ENCODE measurements at regions not wholly inside any gene's neighbourhood (a gene's known extent, or its start where the extent isn't known, plus 50 kb on each side); places are given as distances from the start of the nearest gene placed in this dataset.

GRCh38 chr16:79329166-79329521 is 271.4 kb downstream of the MAF start:
- no peak overlapping the region for H3K27ac ChIP-seq (ENCODE audit: low read depth, low read length)
- no peak overlapping the region for H4K91ac ChIP-seq (replicated peaks; ENCODE audit: insufficient read length, low read length)
- CTCF ChIA-PET (ENCODE audit: partially characterized antibody), result interaction anchor here (0.7 to 2.3 kb wide), 8 partner anchors 9 to 1689 kb away, joined by 3 to 8 read pairs (median 4); no protein-coding TSS in a partner anchor
- 87% methylated on average over 5 of the region's 5 CpGs; no CpG with 5 or more reads in 1 of the 2 experiments for WGBS, 2 experiments (ENCODE audit: extremely low coverage in 1 of 2, insufficient coverage in 1 of 2, insufficient read length in 1 of 2, insufficient replicate concordance in 2 of 2, low coverage in 1 of 2, low lambda C conversion rate in 2 of 2, missing lambda C conversion rate in 1 of 2)
- H3K79me1 ChIP-seq (ENCODE audit: low read depth, low read length), result no peaks in the 10 kb centered on the region
- H3K9ac ChIP-seq (replicated peaks in 1 of 4; ENCODE audit: extremely low read depth in 1 of 4, low read depth in 3 of 4, low read length in 3 of 4), result no peak overlapping the region
- no peak overlapping the region for H4K8ac ChIP-seq (ENCODE audit: extremely low read depth, insufficient read depth, low read length)
- H3K36me3 ChIP-seq (ENCODE audit: control insufficient read depth in 2 of 4, insufficient read depth in 4 of 4, low read length in 3 of 4), result no peaks in the 10 kb centered on the region
- peaks cover 5 to 24% (median 20%) of the 10 kb centered on the region in 4 experiments for H3K4me1 ChIP-seq (replicated peaks in 1 of 4; ENCODE audit: control insufficient read depth in 3 of 4, insufficient read depth in 4 of 4, low read length in 3 of 4)
- H2BK120ac ChIP-seq (replicated peaks; ENCODE audit: low read depth, low read length), result no peak overlapping the region
- no peak overlapping the region for H2BK15ac ChIP-seq (ENCODE audit: low read length)
- H2BK20ac ChIP-seq (ENCODE audit: low read length), result no peak overlapping the region
- H3K4ac ChIP-seq (replicated peaks; ENCODE audit: insufficient read length, low read depth, low read length), result no peak overlapping the region
- H3K9me3 ChIP-seq (ENCODE audit: insufficient read depth in 2 of 2, low read depth in 1 of 2, low read length in 1 of 2), result no peaks in the 10 kb centered on the region
- H3K14ac ChIP-seq (ENCODE audit: insufficient read length), result no peak overlapping the region
- H4K20me1 ChIP-seq (replicated peaks in 1 of 2; ENCODE audit: control insufficient read depth in 1 of 2, insufficient read depth in 2 of 2, low read length in 2 of 2), result no peaks in the 10 kb centered on the region
- no peak overlapping the region for H2AFZ ChIP-seq (ENCODE audit: low read length)
- H3K4me3 ChIP-seq (ENCODE audit: extremely low read depth in 1 of 4, insufficient read depth in 2 of 4, low read depth in 3 of 4, low read length in 4 of 4), result no peak overlapping the region
- POLR2A ChIA-PET (ENCODE audit: partially characterized antibody), result interaction anchor here (1.0 to 1.4 kb wide), 2 partner anchors 14 to 31 kb away, joined by 3 read pairs; no protein-coding TSS in a partner anchor
- no peak overlapping the region for H3K56ac ChIP-seq (replicated peaks; ENCODE audit: insufficient read length, low read depth, low read length)
- no peak for DNase-seq (ENCODE audit: low read depth in 1 of 2, low spot score in 2 of 2)
- H3K4me2 ChIP-seq (ENCODE audit: insufficient read depth in 1 of 2, low read depth in 2 of 2, low read length in 2 of 2), result peak overlapping the region in 1 of 2 experiments; percentile 49; a peak in 2 of 4 replicates
- no peaks in the 10 kb centered on the region for H3K23me2 ChIP-seq (ENCODE audit: low read depth, low read length)
- TF ChIP-seq HDAC2 (IDR thresholded peaks at IDR 0.05; ENCODE audit: borderline replicate concordance in 1 of 2, low read depth in 2 of 2, low read length in 2 of 2) (no peak), FOSL1 (IDR thresholded peaks at IDR 0.05; ENCODE audit: insufficient read depth, low read depth, low read length) (no peak), POLR2A (IDR thresholded peaks at IDR 0.05; ENCODE audit: control extremely low read depth in 1 of 2, low read depth in 2 of 2, low read length in 2 of 2) (no peak), ATF3 (IDR thresholded peaks at IDR 0.05; ENCODE audit: insufficient read depth, low read depth, low read length) (no peak), RBBP5 (IDR thresholded peaks at IDR 0.05; ENCODE audit: borderline replicate concordance, low read depth, low read length) (no peak), SAP30 (IDR thresholded peaks at IDR 0.05; ENCODE audit: insufficient read depth, insufficient replicate concordance, low read length) (no peak)
- FAIRE-seq, result no peak
- H4K5ac ChIP-seq (ENCODE audit: insufficient read length, low read depth, low read length), result no peak overlapping the region
- no peak overlapping the region for H3K23ac ChIP-seq (ENCODE audit: insufficient read length)
- no peaks in the 10 kb centered on the region for H3K79me2 ChIP-seq (ENCODE audit: control insufficient read depth in 1 of 2, insufficient read depth in 2 of 2, low read length in 2 of 2)
- H2BK5ac ChIP-seq (ENCODE audit: low read depth, low read length), result no peak overlapping the region
- no peaks in the 10 kb centered on the region for H3K27me3 ChIP-seq (replicated peaks in 1 of 4; ENCODE audit: control insufficient read depth in 3 of 4, extremely low read depth in 1 of 4, insufficient read depth in 3 of 4, low read length in 3 of 4)
- H3K18ac ChIP-seq (ENCODE audit: extremely low read depth, low read length), result peak overlapping the region; percentile 72; the same call in 1 of the 2 replicates
- H2BK12ac ChIP-seq (ENCODE audit: low read depth, low read length), result no peak overlapping the region
- H2AK5ac ChIP-seq (ENCODE audit: low read depth, low read length), result no peak overlapping the region

Measured in H1 (cell line).